HUDEP-2 (cell line): ENCODE measurements at regions not wholly inside any gene's neighbourhood (a gene's known extent, or its start where the extent isn't known, plus 50 kb on each side); places are given as distances from the start of the nearest gene placed in this dataset.
"Not testable (repeated sequence)": the region's sequence is repeated elsewhere in the genome, so short reads cannot be mapped to it uniquely, and the experiment has no call there.

Experiments
- DNase-seq, 76 experiments: peaks; one replicate each; lab custom pipeline; 2025; ENCODE audit not compliant: unreplicated experiment in 76 of 76; lab: John Stamatoyannopoulos, UW

GRCh38 chr11:28793282-28793738, 685.1 kb downstream of the METTL15 start:
- no peak for DNase-seq

GRCh38 chr11:28792856-28793255, 684.7 kb downstream of the METTL15 start:
- DNase-seq, result no peak

GRCh38 chr11:28787897-28788296, 679.7 kb downstream of the METTL15 start:
- not testable (repeated sequence) for DNase-seq

GRCh38 chr11:28777126-28777525, 668.9 kb downstream of the METTL15 start:
- DNase-seq, result no peak

- DNase-seq, result no peak
Measured at GRCh38 chr11:28773606-28774005, 665.4 kb downstream of the METTL15 start.

DNA sequence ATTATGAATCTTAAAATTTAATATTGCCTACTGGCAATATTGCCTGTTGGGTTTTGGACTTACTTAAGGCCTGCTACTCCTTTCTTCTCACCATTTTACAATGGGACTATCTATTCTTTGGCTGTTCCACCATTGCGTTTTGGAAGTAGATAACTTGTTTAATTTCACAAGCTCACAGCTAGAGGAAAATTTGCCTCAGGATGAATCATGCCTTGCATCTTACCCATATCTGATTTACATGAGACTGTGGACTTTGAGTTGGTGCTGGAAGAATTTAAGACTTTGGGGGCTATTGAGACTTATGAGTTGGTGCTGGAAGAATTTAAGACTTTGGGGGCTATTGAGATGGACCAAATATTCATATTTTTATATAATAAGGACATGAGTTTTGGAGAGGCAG, 662.6 kb downstream of the METTL15 start:
- DNase-seq, result no peak

DNA sequence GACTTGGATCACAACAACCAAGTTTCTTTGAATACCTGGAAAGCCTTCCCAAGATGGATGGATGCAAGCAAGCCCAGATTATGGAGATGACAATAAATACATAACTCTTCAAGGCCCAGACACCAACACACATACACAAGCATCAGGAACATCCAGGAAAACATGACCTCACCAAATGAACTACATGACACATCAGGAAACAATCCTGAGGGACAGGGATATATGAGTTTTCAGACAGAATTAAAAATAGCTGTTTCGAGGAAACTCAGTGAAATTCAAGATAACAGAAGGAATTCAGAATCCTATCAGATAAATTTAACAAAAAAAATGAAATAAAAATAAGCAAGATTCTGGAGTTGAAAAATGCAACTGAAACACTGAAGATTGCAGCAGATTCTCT, 659.4 kb downstream of the METTL15 start:
- DNase-seq, result no peak

- DNase-seq, result no peak
Measured at GRCh38 chr11:28763876-28764275, 655.7 kb downstream of the METTL15 start.

- DNase-seq, result no peak
Measured at GRCh38 chr11:28763151-28763550, 655.0 kb downstream of the METTL15 start.

GRCh38 chr11:28760676-28761390, 652.6 kb downstream of the METTL15 start:
- DNase-seq, result no peak

- no peak for DNase-seq
Measured at GRCh38 chr11:28759311-28759710, 651.1 kb downstream of the METTL15 start.

- no peak for DNase-seq
Measured at GRCh38 chr11:28757725-28758515, 649.7 kb downstream of the METTL15 start.

DNA sequence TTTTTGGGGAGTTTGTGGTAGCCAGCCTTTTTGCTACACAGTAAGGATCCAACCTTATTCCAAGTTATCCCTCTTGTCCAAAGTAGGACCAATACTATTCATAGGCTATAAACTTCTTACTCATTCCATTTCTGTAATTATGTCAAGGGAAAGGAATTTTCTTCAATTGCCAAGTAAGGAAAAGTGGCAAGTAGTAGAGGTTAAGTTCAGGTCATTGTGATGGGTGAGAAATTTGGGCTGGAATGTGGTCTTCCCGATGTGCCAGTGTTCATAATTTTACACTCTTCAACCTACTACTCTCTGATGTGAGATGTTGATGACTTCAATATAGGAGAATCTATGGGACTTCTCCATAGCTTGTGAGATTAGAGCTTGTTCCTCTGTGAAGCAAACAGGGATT, 648.8 kb downstream of the METTL15 start:
- DNase-seq, result no peak

GRCh38 chr11:28743061-28743550, 634.9 kb downstream of the METTL15 start:
- no peak for DNase-seq

DNA sequence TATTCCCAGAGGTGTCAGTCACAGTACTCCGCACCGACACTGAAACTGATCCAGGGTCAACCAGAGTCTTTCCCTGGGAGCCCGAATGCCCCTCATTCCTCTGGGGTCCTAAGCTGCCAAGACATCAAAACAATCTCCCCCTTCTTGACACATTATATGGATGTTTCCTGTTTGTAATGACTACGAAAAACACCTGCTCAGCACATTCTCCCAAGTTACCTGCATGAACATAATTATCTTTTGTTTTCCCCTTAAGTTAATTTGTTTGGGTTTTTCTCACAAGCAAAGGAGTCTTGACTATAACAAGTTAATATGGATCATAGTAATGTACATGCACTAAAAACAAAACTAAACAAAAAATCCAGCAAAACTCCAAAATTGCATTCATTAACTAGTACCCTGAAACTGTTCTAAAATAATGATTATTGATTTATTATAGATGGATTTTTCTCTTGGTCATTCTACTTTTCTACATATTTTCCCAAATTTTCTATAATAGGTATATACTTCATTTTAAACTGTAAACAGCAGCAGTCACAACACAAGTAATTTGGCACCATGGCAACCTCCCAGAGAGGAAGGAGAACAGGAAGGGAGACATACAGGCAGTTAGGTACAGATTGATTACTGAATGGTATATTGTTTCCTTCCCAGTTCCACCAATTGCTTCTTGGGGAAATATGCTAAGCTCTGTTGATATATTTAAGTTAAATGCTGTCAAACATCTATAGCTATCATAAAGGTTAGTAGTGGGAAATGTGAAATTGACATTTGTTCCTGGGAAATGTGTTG, 631.5 kb downstream of the METTL15 start:
- DNase-seq, result no peak

- no peak for DNase-seq
Measured at GRCh38 chr11:28738549-28738948, 630.4 kb downstream of the METTL15 start.

DNA sequence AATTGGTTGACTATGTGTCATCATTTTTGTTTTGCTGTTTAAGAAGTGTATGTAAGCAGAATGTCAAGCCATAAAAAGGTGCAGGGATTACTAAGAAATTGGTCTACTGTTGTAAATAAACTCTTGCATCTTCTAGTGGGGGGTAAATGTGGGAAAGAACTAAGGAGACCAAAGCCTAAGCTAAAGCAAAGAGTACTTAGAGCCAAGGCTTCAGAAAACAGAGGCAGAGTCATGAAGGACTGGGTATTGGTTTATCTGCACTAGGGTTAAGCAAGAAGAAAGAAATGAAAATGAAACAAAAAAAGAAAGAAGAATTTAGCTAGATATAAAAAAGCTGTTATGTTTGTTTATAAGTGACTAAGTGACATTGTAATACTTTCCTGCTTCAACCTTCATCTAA, 628.1 kb downstream of the METTL15 start:
- no peak for DNase-seq

DNA sequence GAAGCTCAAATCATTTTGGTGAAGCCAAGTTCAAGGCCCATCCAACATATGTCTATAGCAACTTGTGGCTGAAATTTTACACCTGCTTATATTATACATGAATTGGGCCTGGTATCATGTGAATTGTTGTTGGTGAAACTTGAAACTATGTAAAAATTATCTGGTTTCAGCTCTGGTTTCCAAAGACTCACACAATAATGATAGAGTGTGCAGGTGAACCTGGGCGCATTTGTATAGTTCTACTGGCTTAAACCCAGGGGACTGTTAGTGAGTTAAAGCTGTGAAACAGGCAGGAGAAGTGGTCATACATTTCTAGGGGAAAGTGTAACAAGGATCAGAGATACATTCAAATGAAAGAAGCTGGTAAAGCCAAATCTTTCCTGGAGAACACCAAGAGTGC, 627.3 kb downstream of the METTL15 start:
- DNase-seq, result no peak

DNA sequence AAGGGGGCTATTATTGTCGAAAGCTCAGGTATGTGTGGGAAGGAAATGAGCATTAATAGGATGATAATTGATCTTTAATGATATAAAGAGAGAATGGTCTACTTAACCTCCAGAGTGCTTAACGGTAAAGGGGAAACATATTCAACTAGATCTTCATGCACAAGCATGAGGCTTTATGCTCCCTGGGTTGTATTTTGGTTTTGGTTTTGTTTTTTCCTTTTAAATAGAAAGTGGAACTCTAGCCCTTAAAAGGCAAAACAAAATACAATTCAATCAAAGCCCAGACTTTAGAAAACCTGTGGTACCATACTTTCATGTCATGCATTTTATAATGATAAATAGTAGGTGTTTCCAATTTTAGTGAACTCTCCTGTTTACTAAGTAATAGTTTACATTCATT, 622.7 kb downstream of the METTL15 start:
- DNase-seq, result no peak

DNA sequence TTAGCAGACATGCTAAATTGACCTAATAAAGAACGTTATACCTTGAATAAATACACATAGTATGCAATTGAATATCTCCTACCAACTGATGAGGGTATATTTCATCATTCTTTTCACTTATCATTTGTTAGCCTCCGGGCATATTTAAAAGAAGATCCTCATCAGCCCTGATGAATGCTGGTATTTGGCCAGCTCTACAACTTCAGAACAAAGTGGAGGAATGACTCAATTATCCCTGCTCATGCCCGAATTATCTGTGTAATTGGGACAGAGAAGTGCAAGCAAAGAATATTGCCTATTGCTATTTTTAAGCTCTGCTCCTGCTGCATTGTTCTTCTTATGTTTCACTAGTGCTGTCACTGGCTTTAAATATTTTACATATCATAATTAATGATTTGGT, 622.1 kb downstream of the METTL15 start:
- no peak for DNase-seq

DNA sequence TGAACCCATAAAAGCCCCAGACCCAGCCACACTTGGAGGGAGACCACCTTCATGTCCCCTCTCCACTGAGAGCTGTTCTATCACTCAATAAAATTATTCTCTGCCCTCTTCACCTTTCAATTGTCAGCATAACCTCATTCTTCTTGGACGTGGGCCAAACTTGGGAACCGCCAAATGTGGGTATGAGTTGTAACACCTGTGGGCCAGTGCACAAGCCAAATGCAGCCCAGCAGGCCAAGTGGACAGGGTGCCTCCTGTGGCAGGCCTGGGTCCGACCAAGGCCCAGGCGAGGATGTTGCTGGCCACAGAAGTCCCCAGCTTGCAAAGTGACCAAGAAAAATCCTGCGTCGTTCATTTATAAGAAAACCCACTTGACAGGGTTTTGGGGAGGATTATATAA, 621.2 kb downstream of the METTL15 start:
- no peak for DNase-seq
